HepG2 (cell line): ENCODE measurements at regions not wholly inside any gene's neighbourhood (a gene's known extent, or its start where the extent isn't known, plus 50 kb on each side); places are given as distances from the start of the nearest gene placed in this dataset.

Source experiments
- ATAC-seq: fragments of 200-7000 bp; cut with Tn5 transposase; 3 replicates; pipeline ENCODE4 v1.9.1; 2020; ENCODE audit warnings: mild to moderate bottlenecking, moderate library complexity
- BruUV-seq: library from RNA; stranded (reverse); fragments of 400-500 nt; replicated peaks from 2 replicates; lab custom pipeline; 2021; lab: Mats Ljungman, UMichigan
- CTCF ChIA-PET: fragments of 300-600 bp; formaldehyde crosslinking; extraction: SDS; loops from one replicate; lab custom pipeline; 2021; ENCODE audit warnings: low total read pairs, inconsistent platforms, low intra/inter-chr PET ratio; lab: Yijun Ruan, JAX
- POLR2A ChIA-PET: fragments of 350-600 bp; sonication (Branson Sonifier 250); formaldehyde crosslinking; loops from one replicate; lab custom pipeline; 2020; ENCODE audit warnings: antibody characterized with exemption, inconsistent platforms; lab: Yijun Ruan, JAX
- DNase-seq: peaks from one replicate; pipeline ENCODE4 v3.0.0-alpha.2; 2015; ENCODE audit warnings: low spot score
- FAIRE-seq: peaks from 3 replicates; lab custom pipeline; 2011; peaks lifted over from hg19 to GRCh38; lab: Jason Lieb, UNC
- H2AFZ ChIP-seq: one replicate; pipeline ENCODE4 v1.6.1; 2011; ENCODE audit warnings: low read length, inconsistent platforms
- H3K27ac ChIP-seq: fragments of 300-600 bp; 3 replicates; pipeline ENCODE4 v1.8.0; 2011; ENCODE audit warnings: mixed run types, mild to moderate bottlenecking, mixed read lengths, low read length, inconsistent platforms; ENCODE audit not compliant: insufficient read depth; ENCODE audit errors: extremely low read length
- H3K27me3 ChIP-seq, 2 experiments: fragments of 200-600 bp in 1 of 2; 2 replicates in 1 of 2; 3 replicates in 1 of 2; pipeline versions ENCODE4 v1.6.0 to v1.8.0; 2011; ENCODE audit warnings: low read length in 2 of 2, mild to moderate bottlenecking in 2 of 2, moderate library complexity in 2 of 2, inconsistent platforms in 1 of 2; ENCODE audit not compliant: insufficient read depth in 2 of 2, control insufficient read depth in 1 of 2
- H3K36me3 ChIP-seq, 2 experiments: fragments of 200-600 bp in 1 of 2; replicated peaks in 1 of 2; 2 replicates in 1 of 2; 3 replicates in 1 of 2; pipeline versions ENCODE4 v1.5.1 to v1.8.0; 2011; ENCODE audit warnings: low read length in 2 of 2, inconsistent platforms in 1 of 2; ENCODE audit not compliant: insufficient read depth in 2 of 2, control insufficient read depth in 1 of 2
- H3K4me1 ChIP-seq: 2 replicates; pipeline ENCODE4 v1.5.1; 2012; ENCODE audit warnings: low read length, inconsistent platforms; ENCODE audit not compliant: insufficient read depth
- H3K4me2 ChIP-seq: 2 replicates; pipeline ENCODE4 v1.6.0; 2011; ENCODE audit warnings: low read depth, low read length, inconsistent platforms
- H3K4me3 ChIP-seq, 3 experiments: fragments of 200-600 bp in 1 of 3; sonication (generic), shearing (Covaris generic) in 1 of 3; replicated peaks in 1 of 3; 2 replicates each; pipeline ENCODE4 v1.5.1; 2011 to 2016; ENCODE audit warnings: low read length in 3 of 3, inconsistent platforms in 2 of 3, low read depth in 2 of 3, mild to moderate bottlenecking in 2 of 3, control low read depth in 1 of 3, mixed read lengths in 1 of 3; ENCODE audit not compliant: insufficient read depth in 1 of 3
- H3K79me2 ChIP-seq: one replicate; pipeline ENCODE4 v1.6.1; 2011; ENCODE audit warnings: low read length, inconsistent platforms; ENCODE audit not compliant: insufficient read depth
- H3K9ac ChIP-seq: 2 replicates; pipeline ENCODE4 v1.6.0; 2011; ENCODE audit warnings: mild to moderate bottlenecking, low read depth, low read length, inconsistent platforms; ENCODE audit not compliant: insufficient read depth
- H3K9me3 ChIP-seq: 2 replicates; pipeline ENCODE4 v1.5.1; 2012; ENCODE audit warnings: mild to moderate bottlenecking, low read length
- H4K20me1 ChIP-seq: 2 replicates; pipeline ENCODE4 v1.6.0; 2011; ENCODE audit warnings: inconsistent platforms, mild to moderate bottlenecking, low read length, moderate library complexity; ENCODE audit not compliant: insufficient read depth
- E2F1 ChIP-seq: sonication (generic); formaldehyde crosslinking; IDR thresholded peaks from 2 replicates; pipeline ENCODE4 v1.5.0; 2020; ENCODE audit warnings: missing genetic modification reagents
- PHF8 ChIP-seq: sonication (generic); formaldehyde crosslinking; IDR thresholded peaks from 2 replicates; pipeline ENCODE4 v1.5.0; 2020; ENCODE audit warnings: missing genetic modification reagents
- ZBTB46 ChIP-seq: sonication (generic); formaldehyde crosslinking; IDR thresholded peaks from 2 replicates; pipeline ENCODE4 v1.4.0; 2020; ENCODE audit warnings: mild to moderate bottlenecking, missing genetic modification reagents, borderline replicate concordance
- ZFP36L2 ChIP-seq: sonication (generic); formaldehyde crosslinking; IDR thresholded peaks from 2 replicates; pipeline ENCODE4 v1.4.0; 2020; ENCODE audit warnings: missing genetic modification reagents
- ZMAT5 ChIP-seq: sonication (generic); formaldehyde crosslinking; IDR thresholded peaks from 2 replicates; pipeline ENCODE4 v1.5.0; 2020; ENCODE audit warnings: mild to moderate bottlenecking, low read depth, missing genetic modification reagents, borderline replicate concordance
- ZNF354B ChIP-seq: sonication (generic); formaldehyde crosslinking; IDR thresholded peaks from 2 replicates; pipeline ENCODE4 v1.8.0; 2022; ENCODE audit warnings: mild to moderate bottlenecking, missing genetic modification reagents
- ZNF564 ChIP-seq: sonication (generic); formaldehyde crosslinking; IDR thresholded peaks from 2 replicates; pipeline ENCODE4 v1.8.1; 2023; ENCODE audit warnings: mild to moderate bottlenecking, missing genetic modification reagents
- whole genome bisulfite sequencing: methylation state at CpG from one replicate; pipeline ENCODE4 v1.1.6; 2017; ENCODE audit warnings: low lambda C conversion rate; 5-methylcytosine and 5-hydroxymethylcytosine counted together
- in situ Hi-C: cut with HindIII; loops from 2 replicates; pipeline ENCODE4 v1.10.0; 2017; ENCODE audit warnings: low pct_unique_long_range_greater_than_20kb; ENCODE audit not compliant: extremely low pct_ligation_motif_present
- intact Hi-C: fragments of 100-400 bp; cut with micrococcal nuclease; formaldehyde crosslinking; loops from one replicate; pipeline ENCODE4 v1.10.0; 2022; ENCODE audit not compliant: unreplicated experiment
- TF ChIP-seq, protein P1 (sequence below): sonication (generic); formaldehyde crosslinking; IDR thresholded peaks from 2 replicates; pipeline ENCODE4 v1.5.0; 2020; ENCODE audit warnings: mild to moderate bottlenecking, missing genetic modification reagents, moderate library complexity
- TF ChIP-seq, protein P2 (sequence below): sonication (generic); formaldehyde crosslinking; IDR thresholded peaks from 2 replicates; pipeline ENCODE4 v1.4.0; 2020; ENCODE audit warnings: missing genetic modification reagents

- no peak for TF ChIP-seq ZNF354B (CRISPR knock-in tag)
- TF ChIP-seq, protein P1, sequence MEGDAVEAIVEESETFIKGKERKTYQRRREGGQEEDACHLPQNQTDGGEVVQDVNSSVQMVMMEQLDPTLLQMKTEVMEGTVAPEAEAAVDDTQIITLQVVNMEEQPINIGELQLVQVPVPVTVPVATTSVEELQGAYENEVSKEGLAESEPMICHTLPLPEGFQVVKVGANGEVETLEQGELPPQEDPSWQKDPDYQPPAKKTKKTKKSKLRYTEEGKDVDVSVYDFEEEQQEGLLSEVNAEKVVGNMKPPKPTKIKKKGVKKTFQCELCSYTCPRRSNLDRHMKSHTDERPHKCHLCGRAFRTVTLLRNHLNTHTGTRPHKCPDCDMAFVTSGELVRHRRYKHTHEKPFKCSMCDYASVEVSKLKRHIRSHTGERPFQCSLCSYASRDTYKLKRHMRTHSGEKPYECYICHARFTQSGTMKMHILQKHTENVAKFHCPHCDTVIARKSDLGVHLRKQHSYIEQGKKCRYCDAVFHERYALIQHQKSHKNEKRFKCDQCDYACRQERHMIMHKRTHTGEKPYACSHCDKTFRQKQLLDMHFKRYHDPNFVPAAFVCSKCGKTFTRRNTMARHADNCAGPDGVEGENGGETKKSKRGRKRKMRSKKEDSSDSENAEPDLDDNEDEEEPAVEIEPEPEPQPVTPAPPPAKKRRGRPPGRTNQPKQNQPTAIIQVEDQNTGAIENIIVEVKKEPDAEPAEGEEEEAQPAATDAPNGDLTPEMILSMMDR (CRISPR knock-in tag) = peak; percentile 44
- CTCF ChIA-PET = no interaction called here
- no peak overlapping the region for H3K4me2 ChIP-seq
- H3K4me1 ChIP-seq = no peaks in the 10 kb centered on the region
- no peak overlapping the region for H2AFZ ChIP-seq
- in situ Hi-C loops (no loop called here), intact Hi-C loops (loop anchor here (10.0 kb wide), 1 partner anchor 335 kb away; no protein-coding TSS in a partner anchor)
- 31% methylated on average over 5 of the region's 5 CpGs for WGBS
- H3K27me3 ChIP-seq = no peaks in the 10 kb centered on the region
- no peak overlapping the region for H3K27ac ChIP-seq
- FAIRE-seq = no peak
- no peak for ATAC-seq
- no peaks in the 10 kb centered on the region for H4K20me1 ChIP-seq
- H3K79me2 ChIP-seq = no peaks in the 10 kb centered on the region
- POLR2A ChIA-PET = no interaction called here
- no peak overlapping the region for H3K9ac ChIP-seq
- no peaks in the 10 kb centered on the region for H3K36me3 ChIP-seq
- peak; percentile 4 for DNase-seq
- no TSS peak for BruUV-seq
- H3K4me3 ChIP-seq = no peak overlapping the region
- no peaks in the 10 kb centered on the region for H3K9me3 ChIP-seq
Measured at GRCh38 chr12:29889737-29890136, 106.0 kb upstream of the TMTC1 start.

DNA sequence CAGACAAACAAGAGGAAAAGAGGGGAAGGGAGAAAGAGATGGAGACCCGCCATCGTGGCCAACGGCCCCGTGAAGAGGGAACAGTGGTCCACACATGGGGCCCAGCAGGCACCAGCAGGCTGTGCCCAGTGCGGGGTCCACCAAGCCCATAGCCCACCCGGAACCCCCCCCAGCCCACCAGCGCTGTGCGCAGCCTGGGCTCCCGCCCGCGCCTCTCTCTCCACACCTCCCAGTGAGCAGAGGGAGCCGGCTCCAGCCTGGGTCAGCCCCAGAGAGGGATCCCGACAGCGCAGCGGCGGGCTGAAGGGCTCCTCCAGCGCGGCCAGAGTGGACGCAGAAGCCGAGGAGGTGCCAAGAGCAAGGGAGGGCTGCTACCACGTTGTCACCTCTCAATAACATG is 105.0 kb upstream of the TMTC1 start:
- ChIA-PET CTCF (no interaction called here), POLR2A (no interaction called here)
- Histone ChIP-seq H2AFZ (no peak overlapping the region), H3K4me2 (no peak overlapping the region), H3K27me3 (no peaks in the 10 kb centered on the region), H3K79me2 (no peaks in the 10 kb centered on the region), H3K36me3 (no peaks in the 10 kb centered on the region), H3K9ac (no peak overlapping the region), H3K4me1 (no peaks in the 10 kb centered on the region), H3K4me3 (no peak overlapping the region), H3K27ac (no peak overlapping the region), H3K9me3 (no peaks in the 10 kb centered on the region), H4K20me1 (no peaks in the 10 kb centered on the region)
- in situ Hi-C loops = no loop called here
- DNase-seq (no peak), FAIRE-seq (no peak), ATAC-seq (no peak)
- 17% methylated on average over 6 of the region's 21 CpGs for WGBS
- intact Hi-C loops = no loop called here
- no TSS peak for BruUV-seq
- TF ChIP-seq PHF8 (CRISPR knock-in tag) (no peak), ZNF564 (CRISPR knock-in tag) (no peak), ZBTB46 (no peak), ZMAT5 (CRISPR knock-in tag) (no peak), ZFP36L2 (no peak), E2F1 (CRISPR knock-in tag) (no peak)
- TF ChIP-seq, protein P2, sequence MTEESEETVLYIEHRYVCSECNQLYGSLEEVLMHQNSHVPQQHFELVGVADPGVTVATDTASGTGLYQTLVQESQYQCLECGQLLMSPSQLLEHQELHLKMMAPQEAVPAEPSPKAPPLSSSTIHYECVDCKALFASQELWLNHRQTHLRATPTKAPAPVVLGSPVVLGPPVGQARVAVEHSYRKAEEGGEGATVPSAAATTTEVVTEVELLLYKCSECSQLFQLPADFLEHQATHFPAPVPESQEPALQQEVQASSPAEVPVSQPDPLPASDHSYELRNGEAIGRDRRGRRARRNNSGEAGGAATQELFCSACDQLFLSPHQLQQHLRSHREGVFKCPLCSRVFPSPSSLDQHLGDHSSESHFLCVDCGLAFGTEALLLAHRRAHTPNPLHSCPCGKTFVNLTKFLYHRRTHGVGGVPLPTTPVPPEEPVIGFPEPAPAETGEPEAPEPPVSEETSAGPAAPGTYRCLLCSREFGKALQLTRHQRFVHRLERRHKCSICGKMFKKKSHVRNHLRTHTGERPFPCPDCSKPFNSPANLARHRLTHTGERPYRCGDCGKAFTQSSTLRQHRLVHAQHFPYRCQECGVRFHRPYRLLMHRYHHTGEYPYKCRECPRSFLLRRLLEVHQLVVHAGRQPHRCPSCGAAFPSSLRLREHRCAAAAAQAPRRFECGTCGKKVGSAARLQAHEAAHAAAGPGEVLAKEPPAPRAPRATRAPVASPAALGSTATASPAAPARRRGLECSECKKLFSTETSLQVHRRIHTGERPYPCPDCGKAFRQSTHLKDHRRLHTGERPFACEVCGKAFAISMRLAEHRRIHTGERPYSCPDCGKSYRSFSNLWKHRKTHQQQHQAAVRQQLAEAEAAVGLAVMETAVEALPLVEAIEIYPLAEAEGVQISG = no peak
